ENCODE measurements at regions not wholly inside any gene's neighbourhood (a gene's known extent, or its start where the extent isn't known, plus 50 kb on each side); places are given as distances from the start of the nearest gene placed in this dataset.

GRCh38 chr5:2017540-2018389 is 135.0 kb upstream of the IRX4 start:
- no peak overlapping the region for H3K4me3 ChIP-seq (ENCODE audit: low read length)
- H3K4me1 ChIP-seq (ENCODE audit: insufficient read depth, low read length), result no peaks in the 10 kb centered on the region
- H3K9ac ChIP-seq (ENCODE audit: low read depth, low read length), result no peak overlapping the region
- H3K36me3 ChIP-seq (ENCODE audit: insufficient read depth, low read depth, low read length), result no peaks in the 10 kb centered on the region
- H3K9me3 ChIP-seq (ENCODE audit: insufficient read depth, low read depth, low read length), result no peaks in the 10 kb centered on the region
- H3K27ac ChIP-seq (ENCODE audit: low read length), result no peak overlapping the region
- no peaks in the 10 kb centered on the region for H3K27me3 ChIP-seq (ENCODE audit: insufficient read depth, low read length)

- Histone ChIP-seq H3K9ac (ENCODE audit: low read depth, low read length) (no peak overlapping the region), H3K9me3 (ENCODE audit: insufficient read depth, low read depth, low read length) (no peaks in the 10 kb centered on the region), H3K27ac (ENCODE audit: low read length) (no peak overlapping the region), H3K36me3 (ENCODE audit: insufficient read depth, low read depth, low read length) (no peaks in the 10 kb centered on the region), H3K4me3 (ENCODE audit: low read length) (no peak overlapping the region), H3K4me1 (ENCODE audit: insufficient read depth, low read length) (no peaks in the 10 kb centered on the region), H3K27me3 (ENCODE audit: insufficient read depth, low read length) (no peaks in the 10 kb centered on the region)
These were observed 133.2 kb upstream of the IRX4 start for GRCh38 chr5:2015961-2016360.

GRCh38 chr5:2015124-2015848 is 132.6 kb upstream of the IRX4 start:
- no peaks in the 10 kb centered on the region for H3K9me3 ChIP-seq (ENCODE audit: insufficient read depth, low read depth, low read length)
- H3K36me3 ChIP-seq (ENCODE audit: insufficient read depth, low read depth, low read length), result no peaks in the 10 kb centered on the region
- H3K27me3 ChIP-seq (ENCODE audit: insufficient read depth, low read length), result no peaks in the 10 kb centered on the region
- H3K9ac ChIP-seq (ENCODE audit: low read depth, low read length), result no peak overlapping the region
- no peak overlapping the region for H3K27ac ChIP-seq (ENCODE audit: low read length)
- H3K4me3 ChIP-seq (ENCODE audit: low read length), result no peak overlapping the region
- no peaks in the 10 kb centered on the region for H3K4me1 ChIP-seq (ENCODE audit: insufficient read depth, low read length)

- Histone ChIP-seq H3K27ac (ENCODE audit: low read length) (no peak overlapping the region), H3K36me3 (ENCODE audit: insufficient read depth, low read depth, low read length) (no peaks in the 10 kb centered on the region), H3K4me1 (ENCODE audit: insufficient read depth, low read length) (no peaks in the 10 kb centered on the region), H3K9ac (ENCODE audit: low read depth, low read length) (no peak overlapping the region), H3K4me3 (ENCODE audit: low read length) (no peak overlapping the region), H3K9me3 (ENCODE audit: insufficient read depth, low read depth, low read length) (no peaks in the 10 kb centered on the region), H3K27me3 (ENCODE audit: insufficient read depth, low read length) (no peaks in the 10 kb centered on the region)
These were observed 131.4 kb upstream of the IRX4 start for GRCh38 chr5:2014058-2014610.

- Histone ChIP-seq H3K36me3 (ENCODE audit: insufficient read depth, low read depth, low read length) (no peaks in the 10 kb centered on the region), H3K27ac (ENCODE audit: low read length) (no peak overlapping the region), H3K27me3 (ENCODE audit: insufficient read depth, low read length) (no peaks in the 10 kb centered on the region), H3K9ac (ENCODE audit: low read depth, low read length) (no peak overlapping the region), H3K4me3 (ENCODE audit: low read length) (no peak overlapping the region), H3K9me3 (ENCODE audit: insufficient read depth, low read depth, low read length) (no peaks in the 10 kb centered on the region), H3K4me1 (ENCODE audit: insufficient read depth, low read length) (no peaks in the 10 kb centered on the region)
These were observed 130.8 kb upstream of the IRX4 start for GRCh38 chr5:2013301-2014057.

GRCh38 chr5:2012885-2013284 is 130.2 kb upstream of the IRX4 start:
- Histone ChIP-seq H3K27me3 (ENCODE audit: insufficient read depth, low read length) (no peaks in the 10 kb centered on the region), H3K4me1 (ENCODE audit: insufficient read depth, low read length) (no peaks in the 10 kb centered on the region), H3K4me3 (ENCODE audit: low read length) (no peak overlapping the region), H3K9me3 (ENCODE audit: insufficient read depth, low read depth, low read length) (no peaks in the 10 kb centered on the region), H3K9ac (ENCODE audit: low read depth, low read length) (no peak overlapping the region), H3K36me3 (ENCODE audit: insufficient read depth, low read depth, low read length) (no peaks in the 10 kb centered on the region), H3K27ac (ENCODE audit: low read length) (no peak overlapping the region)

GRCh38 chr5:2011481-2012411 is 129.0 kb upstream of the IRX4 start:
- Histone ChIP-seq H3K9me3 (ENCODE audit: insufficient read depth, low read depth, low read length) (no peaks in the 10 kb centered on the region), H3K27me3 (ENCODE audit: insufficient read depth, low read length) (no peaks in the 10 kb centered on the region; the same call in 1 of the 2 replicates), H3K9ac (ENCODE audit: low read depth, low read length) (no peak overlapping the region), H3K36me3 (ENCODE audit: insufficient read depth, low read depth, low read length) (no peaks in the 10 kb centered on the region), H3K4me3 (ENCODE audit: low read length) (no peak overlapping the region), H3K4me1 (ENCODE audit: insufficient read depth, low read length) (no peaks in the 10 kb centered on the region), H3K27ac (ENCODE audit: low read length) (no peak overlapping the region)

- Histone ChIP-seq H3K4me3 (ENCODE audit: low read length) (no peak overlapping the region), H3K9ac (ENCODE audit: low read depth, low read length) (no peak overlapping the region), H3K36me3 (ENCODE audit: insufficient read depth, low read depth, low read length) (no peaks in the 10 kb centered on the region), H3K27me3 (ENCODE audit: insufficient read depth, low read length) (no peaks in the 10 kb centered on the region; the same call in 1 of the 2 replicates), H3K4me1 (ENCODE audit: insufficient read depth, low read length) (no peaks in the 10 kb centered on the region), H3K9me3 (ENCODE audit: insufficient read depth, low read depth, low read length) (no peaks in the 10 kb centered on the region), H3K27ac (ENCODE audit: low read length) (no peak overlapping the region)
These were observed 128.2 kb upstream of the IRX4 start for GRCh38 chr5:2010940-2011339.

GRCh38 chr5:2009986-2010914 is 127.5 kb upstream of the IRX4 start:
- Histone ChIP-seq H3K27me3 (ENCODE audit: insufficient read depth, low read length) (no peaks in the 10 kb centered on the region; the same call in 1 of the 2 replicates), H3K27ac (ENCODE audit: low read length) (no peak overlapping the region), H3K4me3 (ENCODE audit: low read length) (no peak overlapping the region), H3K4me1 (ENCODE audit: insufficient read depth, low read length) (no peaks in the 10 kb centered on the region), H3K9ac (ENCODE audit: low read depth, low read length) (no peak overlapping the region), H3K9me3 (ENCODE audit: insufficient read depth, low read depth, low read length) (no peaks in the 10 kb centered on the region), H3K36me3 (ENCODE audit: insufficient read depth, low read depth, low read length) (no peaks in the 10 kb centered on the region)

Data from iPS-20b (cell line).